B cell (primary cell): ENCODE measurements at regions not wholly inside any gene's neighbourhood (a gene's known extent, or its start where the extent isn't known, plus 50 kb on each side); places are given as distances from the start of the nearest gene placed in this dataset.

Source experiments
- ATAC-seq: fragments of 200-7000 bp; cut with Tn5 transposase; one replicate; pipeline ENCODE4 v1.10.0; 2021; ENCODE audit warnings: low read depth, mild to moderate bottlenecking, moderate number of reproducible peaks, moderate library complexity
- CTCF ChIA-PET: fragments of 350-600 bp; sonication (Branson Sonifier 250); formaldehyde crosslinking; loops from one replicate; lab custom pipeline; 2021; ENCODE audit warnings: antibody characterized with exemption, inconsistent platforms; lab: Charles Lee
- POLR2A ChIA-PET: fragments of 350-600 bp; sonication (Branson Sonifier 250); formaldehyde crosslinking; loops from one replicate; lab custom pipeline; 2021; ENCODE audit warnings: antibody characterized with exemption; lab: Charles Lee
- DNase-seq: peaks from one replicate; pipeline ENCODE4 v3.0.0; 2013
- H2AFZ ChIP-seq: 2 replicates; pipeline ENCODE4 v1.6.1; 2012; ENCODE audit warnings: mild to moderate bottlenecking, low read depth, low read length; ENCODE audit not compliant: insufficient read depth, poor library complexity, severe bottlenecking
- H3K27ac ChIP-seq, 2 donors: 1 replicate in 1 of 2; 2 replicates in 1 of 2; pipeline ENCODE4 v1.5.1; 2012 to 2013; ENCODE audit warnings: low read length in 2 of 2, mild to moderate bottlenecking in 2 of 2, moderate library complexity in 1 of 2
- H3K27me3 ChIP-seq, 4 experiments: fragments of 200-600 bp in 1 of 4; sonication (generic) in 1 of 4; replicated peaks in 1 of 4; 1 replicate in 2 of 4; 2 replicates in 2 of 4; pipeline versions ENCODE4 v1.6.1 to v1.7.0; 2013 to 2016; ENCODE audit warnings: low read length in 3 of 4, mild to moderate bottlenecking in 2 of 4, mixed read lengths in 1 of 4, moderate library complexity in 1 of 4; ENCODE audit not compliant: insufficient read depth in 4 of 4, control insufficient read depth in 3 of 4; ENCODE audit errors: control extremely low read depth in 1 of 4
- H3K36me3 ChIP-seq, 2 experiments: replicated peaks in 1 of 2; 1 replicate in 1 of 2; 2 replicates in 1 of 2; pipeline versions ENCODE4 v1.6.1 to v1.7.1; 2013; ENCODE audit warnings: low read length in 1 of 2; ENCODE audit not compliant: insufficient read depth in 2 of 2, control insufficient read depth in 1 of 2; ENCODE audit errors: control extremely low read depth in 1 of 2, extremely low read depth in 1 of 2
- H3K4me1 ChIP-seq, 2 donors: fragments of 200-600 bp in 1 of 2; sonication (generic) in 1 of 2; 1 replicate in 1 of 2; 2 replicates in 1 of 2; pipeline versions ENCODE4 v1.5.1 to v1.6.1; 2013 to 2017; ENCODE audit warnings: low read length in 2 of 2; ENCODE audit not compliant: control insufficient read depth in 2 of 2, insufficient read depth in 2 of 2
- H3K4me2 ChIP-seq: replicated peaks from 2 replicates; pipeline ENCODE3; 2012; ENCODE audit warnings: mild to moderate bottlenecking, low read depth, low read length; ENCODE audit not compliant: poor library complexity, severe bottlenecking
- H3K4me3 ChIP-seq, 5 experiments: fragments of 200-600 bp in 1 of 5; sonication (generic) in 1 of 5; 1 replicate in 3 of 5; 2 replicates in 2 of 5; pipeline versions ENCODE4 v1.5.1 to v1.7.0; 2011 to 2016; ENCODE audit warnings: low read length in 4 of 5, mild to moderate bottlenecking in 4 of 5, low read depth in 2 of 5, control low read depth in 1 of 5, moderate library complexity in 1 of 5; ENCODE audit not compliant: insufficient read depth in 1 of 5; ENCODE audit errors: control extremely low read depth in 1 of 5, extremely low read depth in 1 of 5
- H3K79me2 ChIP-seq: fragments of 200-600 bp; sonication (generic); one replicate; pipeline ENCODE4 v1.6.0; 2016; ENCODE audit warnings: low read length; ENCODE audit not compliant: control insufficient read depth, insufficient read depth
- H3K9ac ChIP-seq: fragments of 200-600 bp; sonication (generic); 2 replicates; pipeline ENCODE4 v1.6.1; 2017; ENCODE audit warnings: mild to moderate bottlenecking, low read length, moderate library complexity
- H3K9me3 ChIP-seq, 3 donors: one replicate each; pipeline versions ENCODE4 v1.6.1 to v1.7.1; 2013; ENCODE audit warnings: low read length in 2 of 3; ENCODE audit not compliant: control insufficient read depth in 2 of 3, insufficient read depth in 1 of 3; ENCODE audit errors: control extremely low read depth in 1 of 3
- H4K20me1 ChIP-seq: 2 replicates; pipeline ENCODE4 v1.6.0; 2012; ENCODE audit warnings: mild to moderate bottlenecking, low read length; ENCODE audit not compliant: insufficient read depth, control insufficient read depth, poor library complexity, severe bottlenecking
- H3K27ac Mint-ChIP-seq: one replicate; pipeline ENCODE4 v1.8.0; 2021; ENCODE audit warnings: mixed read lengths
- H3K27me3 Mint-ChIP-seq: one replicate; pipeline ENCODE4 v1.8.0; 2021; ENCODE audit warnings: mixed read lengths
- H3K4me1 Mint-ChIP-seq: one replicate; pipeline ENCODE4 v1.8.0; 2021; ENCODE audit warnings: mixed read lengths
- H3K4me3 Mint-ChIP-seq: one replicate; pipeline ENCODE4 v1.8.0; 2021; ENCODE audit warnings: mixed read lengths
- H3K9me3 Mint-ChIP-seq: one replicate; pipeline ENCODE4 v1.8.0; 2022; ENCODE audit warnings: mixed read lengths; ENCODE audit not compliant: insufficient read depth
- EZH2 ChIP-seq: IDR thresholded peaks from 2 replicates; pipeline ENCODE4 v1.6.1; 2012; ENCODE audit warnings: borderline replicate concordance, low read depth, mild to moderate bottlenecking, moderate library complexity, low read length; ENCODE audit not compliant: insufficient read depth, poor library complexity, severe bottlenecking
- WGBS: methylation state at CpG from one replicate; pipeline ENCODE4 v1.1.5; 2013; ENCODE audit warnings: missing lambda C conversion rate; ENCODE audit not compliant: insufficient coverage; 5-methylcytosine and 5-hydroxymethylcytosine counted together
- intact Hi-C: fragments of 100-400 bp; cut with micrococcal nuclease; formaldehyde crosslinking; loops from one replicate; pipeline ENCODE4 v1.10.0; 2022
- TF ChIP-seq, protein P1 (sequence below): fragments of 200-600 bp; IDR thresholded peaks from one replicate; pipeline ENCODE4 v1.8.0; 2022; ENCODE audit warnings: antibody characterized with exemption, mild to moderate bottlenecking

DNA sequence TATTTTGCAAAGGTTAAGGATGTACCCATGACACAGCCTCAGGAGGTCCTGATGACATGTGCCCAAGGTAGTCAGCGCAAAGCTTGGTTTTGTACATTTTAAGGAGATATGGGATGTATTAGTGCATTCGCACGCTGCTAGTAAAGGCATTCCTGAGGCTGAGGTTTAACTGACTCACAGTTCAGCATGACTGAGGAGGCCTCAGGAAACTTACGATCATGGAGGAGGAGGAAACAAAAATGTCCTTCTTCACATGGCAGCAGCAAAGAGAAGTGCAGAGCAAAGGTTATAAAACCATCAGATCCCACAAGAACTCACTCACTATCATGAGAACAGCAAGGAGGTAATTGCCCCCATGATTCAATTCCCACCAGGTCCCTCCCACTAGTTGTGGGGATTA lies 1017.4 kb downstream of the EFNB2 start:
- H3K27ac Mint-ChIP-seq, result no peak overlapping the region
- WGBS, result 95% methylated on average over 4 of the region's 4 CpGs
- no peak for ATAC-seq

DNA sequence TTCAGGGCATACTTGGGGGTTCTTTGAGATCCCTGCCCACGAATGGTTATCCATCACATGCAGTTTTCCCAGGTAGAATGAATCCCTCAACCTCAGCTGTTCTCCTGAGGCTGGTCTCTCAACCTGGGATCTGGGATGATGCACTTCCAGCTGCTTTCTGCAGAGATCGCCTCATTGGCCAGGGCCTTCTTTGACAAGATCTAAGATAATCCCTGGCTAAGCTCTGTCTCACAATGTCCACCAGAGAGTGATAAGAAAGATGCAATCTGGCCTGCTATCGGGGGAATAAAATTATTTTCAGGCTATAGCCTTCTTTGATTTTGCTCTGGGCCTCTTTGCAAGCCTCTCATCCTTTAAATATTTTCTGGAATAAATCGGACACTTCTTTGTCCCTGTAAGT lies 1021.1 kb downstream of the EFNB2 start:
- Histone ChIP-seq H3K4me1 (no peaks in the 10 kb centered on the region), H3K9ac (no peak overlapping the region), H3K4me3 (no peak overlapping the region), H3K27ac (no peak overlapping the region), H3K79me2 (no peaks in the 10 kb centered on the region), H3K36me3 (no peaks in the 10 kb centered on the region), H2AFZ (no peak overlapping the region), H3K27me3 (no peaks in the 10 kb centered on the region), H3K4me2 (no peak overlapping the region), H4K20me1 (no peaks in the 10 kb centered on the region), H3K9me3 (no peaks in the 10 kb centered on the region)
- intact Hi-C loops, result no loop called here
- Mint-ChIP-seq H3K4me3 (no peak overlapping the region), H3K9me3 (peaks cover 5% of the 10 kb centered on the region), H3K27me3 (no peaks in the 10 kb centered on the region), H3K4me1 (no peaks in the 10 kb centered on the region), H3K27ac (no peak overlapping the region)
- no peak for DNase-seq
- no CpG with 5 or more reads among the region's 4 CpGs for WGBS
- no peak for TF ChIP-seq EZH2
- TF ChIP-seq, protein P1, sequence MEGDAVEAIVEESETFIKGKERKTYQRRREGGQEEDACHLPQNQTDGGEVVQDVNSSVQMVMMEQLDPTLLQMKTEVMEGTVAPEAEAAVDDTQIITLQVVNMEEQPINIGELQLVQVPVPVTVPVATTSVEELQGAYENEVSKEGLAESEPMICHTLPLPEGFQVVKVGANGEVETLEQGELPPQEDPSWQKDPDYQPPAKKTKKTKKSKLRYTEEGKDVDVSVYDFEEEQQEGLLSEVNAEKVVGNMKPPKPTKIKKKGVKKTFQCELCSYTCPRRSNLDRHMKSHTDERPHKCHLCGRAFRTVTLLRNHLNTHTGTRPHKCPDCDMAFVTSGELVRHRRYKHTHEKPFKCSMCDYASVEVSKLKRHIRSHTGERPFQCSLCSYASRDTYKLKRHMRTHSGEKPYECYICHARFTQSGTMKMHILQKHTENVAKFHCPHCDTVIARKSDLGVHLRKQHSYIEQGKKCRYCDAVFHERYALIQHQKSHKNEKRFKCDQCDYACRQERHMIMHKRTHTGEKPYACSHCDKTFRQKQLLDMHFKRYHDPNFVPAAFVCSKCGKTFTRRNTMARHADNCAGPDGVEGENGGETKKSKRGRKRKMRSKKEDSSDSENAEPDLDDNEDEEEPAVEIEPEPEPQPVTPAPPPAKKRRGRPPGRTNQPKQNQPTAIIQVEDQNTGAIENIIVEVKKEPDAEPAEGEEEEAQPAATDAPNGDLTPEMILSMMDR, result no peak
- ATAC-seq, result no peak
- CTCF ChIA-PET, result no interaction called here
- POLR2A ChIA-PET, result no interaction called here

More for the DNA sequence above, 1017.4 kb downstream of the EFNB2 start:
- no peak overlapping the region for H3K9ac ChIP-seq
- Mint-ChIP-seq H3K9me3 (peaks cover 5% of the 10 kb centered on the region), H3K4me1 (no peaks in the 10 kb centered on the region), H3K4me3 (no peak overlapping the region), H3K27me3 (no peaks in the 10 kb centered on the region)
- H2AFZ ChIP-seq, result no peak overlapping the region
- no peak for DNase-seq
- TF ChIP-seq, protein P1, result no peak
- no peak for TF ChIP-seq EZH2
- H3K4me3 ChIP-seq, result no peak overlapping the region
- intact Hi-C loops, result no loop called here
- ChIA-PET CTCF (no interaction called here), POLR2A (no interaction called here)
- no peaks in the 10 kb centered on the region for H3K36me3 ChIP-seq
- H3K27me3 ChIP-seq, result no peaks in the 10 kb centered on the region
- H3K79me2 ChIP-seq, result no peaks in the 10 kb centered on the region
- H3K4me2 ChIP-seq, result no peak overlapping the region
- H3K9me3 ChIP-seq, result no peaks in the 10 kb centered on the region
- no peaks in the 10 kb centered on the region for H4K20me1 ChIP-seq
- H3K4me1 ChIP-seq, result no peaks in the 10 kb centered on the region
- H3K27ac ChIP-seq, result no peak overlapping the region
